Kidney epithelial cell (primary cell): ENCODE measurements at regions not wholly inside any gene's neighbourhood (a gene's known extent, or its start where the extent isn't known, plus 50 kb on each side); places are given as distances from the start of the nearest gene placed in this dataset.

ENCODE experiments used
- DNase-seq: peaks from one replicate; pipeline ENCODE4 v3.0.0-alpha.2; 2010; ENCODE audit warnings: low read depth
- H3K27me3 ChIP-seq: 2 replicates; pipeline ENCODE4 v1.6.0; 2011; ENCODE audit warnings: low read length; ENCODE audit not compliant: control insufficient read depth, insufficient read depth
- H3K36me3 ChIP-seq: 2 replicates; pipeline ENCODE4 v1.5.1; 2011; ENCODE audit warnings: low read length; ENCODE audit not compliant: control insufficient read depth, insufficient read depth
- H3K4me3 ChIP-seq: 2 replicates; pipeline ENCODE4 v1.5.1; 2011; ENCODE audit warnings: low read depth, mild to moderate bottlenecking, control low read depth, low read length
- CTCF ChIP-seq: IDR thresholded peaks from 2 replicates; pipeline ENCODE4 v1.5.1; 2011; ENCODE audit warnings: mild to moderate bottlenecking, moderate library complexity, low read length, control low read depth, inconsistent platforms; ENCODE audit not compliant: insufficient read depth, poor library complexity, severe bottlenecking

- Histone ChIP-seq H3K27me3 (no peaks in the 10 kb centered on the region), H3K4me3 (no peak overlapping the region), H3K36me3 (no peaks in the 10 kb centered on the region)
- no peak for TF ChIP-seq CTCF
- no peak for DNase-seq
Observed at GRCh38 chr4:162442128-162442527, 278.3 kb upstream of the FSTL5 start.

GRCh38 chr4:162422312-162422711 is 258.5 kb upstream of the FSTL5 start:
- H3K36me3 ChIP-seq, result no peaks in the 10 kb centered on the region
- no peaks in the 10 kb centered on the region for H3K27me3 ChIP-seq
- H3K4me3 ChIP-seq, result no peak overlapping the region
- DNase-seq, result no peak
- TF ChIP-seq CTCF, result no peak

- H3K27me3 ChIP-seq, result no peaks in the 10 kb centered on the region
- no peak for DNase-seq
- no peak for TF ChIP-seq CTCF
- no peak overlapping the region for H3K4me3 ChIP-seq
- H3K36me3 ChIP-seq, result no peaks in the 10 kb centered on the region
Observed at GRCh38 chr4:162410854-162411253, 247.1 kb upstream of the FSTL5 start.

- H3K36me3 ChIP-seq, result no peaks in the 10 kb centered on the region
- TF ChIP-seq CTCF, result no peak
- H3K4me3 ChIP-seq, result no peak overlapping the region
- no peaks in the 10 kb centered on the region for H3K27me3 ChIP-seq
- no peak for DNase-seq
Observed at GRCh38 chr4:162409048-162409447, 245.2 kb upstream of the FSTL5 start.

- H3K36me3 ChIP-seq, result no peaks in the 10 kb centered on the region
- no peak for DNase-seq
- no peak for TF ChIP-seq CTCF
- no peaks in the 10 kb centered on the region for H3K27me3 ChIP-seq
- no peak overlapping the region for H3K4me3 ChIP-seq
Observed at GRCh38 chr4:162408309-162408708, 244.5 kb upstream of the FSTL5 start.

GRCh38 chr4:162406637-162407365 is 243.0 kb upstream of the FSTL5 start:
- TF ChIP-seq CTCF, result no peak
- no peaks in the 10 kb centered on the region for H3K36me3 ChIP-seq
- DNase-seq, result no peak
- H3K27me3 ChIP-seq, result no peaks in the 10 kb centered on the region
- H3K4me3 ChIP-seq, result no peak overlapping the region
